ENCODE measurements at regions not wholly inside any gene's neighbourhood (a gene's known extent, or its start where the extent isn't known, plus 50 kb on each side); places are given as distances from the start of the nearest gene placed in this dataset.
"Not testable (repeated sequence)": the region's sequence is repeated elsewhere in the genome, so short reads cannot be mapped to it uniquely, and the experiment has no call there.

DNA sequence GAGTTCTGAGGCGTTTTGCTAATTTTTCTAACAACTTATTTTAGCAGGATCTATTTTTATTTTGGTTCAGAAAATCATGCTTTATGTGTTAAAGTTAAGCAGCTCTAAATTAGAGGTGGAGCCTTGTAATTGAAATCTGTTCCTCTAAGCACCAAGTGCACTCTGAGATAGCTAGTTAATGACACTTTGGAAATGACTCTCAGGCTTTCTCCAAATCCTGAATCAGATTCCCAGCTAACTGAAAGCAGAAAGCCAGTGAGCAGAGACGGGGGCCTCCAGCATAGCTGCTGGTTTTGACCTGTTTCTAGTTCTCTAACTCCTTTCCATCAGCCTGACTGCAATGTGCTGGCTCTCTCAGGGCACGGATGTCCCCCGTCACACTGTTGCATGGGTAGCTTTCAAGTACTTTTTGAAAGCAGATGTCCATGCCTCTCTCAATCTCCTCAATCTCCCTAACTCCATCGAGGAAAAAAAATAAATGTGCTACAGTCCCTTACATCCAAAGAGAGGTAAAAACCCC, 326.5 kb downstream of the SATB2 start:
- DNase-seq = no peak

DNA sequence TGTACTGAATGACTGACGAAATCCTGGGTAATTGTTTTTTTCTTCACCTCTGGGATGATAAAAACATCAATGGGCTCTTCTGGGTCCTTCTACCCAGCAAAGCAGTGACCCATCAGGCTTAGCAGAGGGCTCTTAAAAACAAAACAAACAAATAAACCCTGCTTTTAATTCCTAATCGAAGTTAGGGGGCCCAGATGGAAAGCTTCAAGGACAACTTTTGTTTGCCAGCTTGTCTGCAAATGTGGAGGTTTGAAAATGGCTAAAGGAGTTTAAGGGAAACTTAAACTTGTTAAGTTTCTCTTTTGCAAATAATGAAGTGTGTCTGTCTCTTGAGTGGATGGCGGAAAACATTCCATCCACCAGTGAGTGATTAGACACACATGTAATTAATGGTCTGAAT, 327.2 kb downstream of the SATB2 start:
- no peak for DNase-seq

DNA sequence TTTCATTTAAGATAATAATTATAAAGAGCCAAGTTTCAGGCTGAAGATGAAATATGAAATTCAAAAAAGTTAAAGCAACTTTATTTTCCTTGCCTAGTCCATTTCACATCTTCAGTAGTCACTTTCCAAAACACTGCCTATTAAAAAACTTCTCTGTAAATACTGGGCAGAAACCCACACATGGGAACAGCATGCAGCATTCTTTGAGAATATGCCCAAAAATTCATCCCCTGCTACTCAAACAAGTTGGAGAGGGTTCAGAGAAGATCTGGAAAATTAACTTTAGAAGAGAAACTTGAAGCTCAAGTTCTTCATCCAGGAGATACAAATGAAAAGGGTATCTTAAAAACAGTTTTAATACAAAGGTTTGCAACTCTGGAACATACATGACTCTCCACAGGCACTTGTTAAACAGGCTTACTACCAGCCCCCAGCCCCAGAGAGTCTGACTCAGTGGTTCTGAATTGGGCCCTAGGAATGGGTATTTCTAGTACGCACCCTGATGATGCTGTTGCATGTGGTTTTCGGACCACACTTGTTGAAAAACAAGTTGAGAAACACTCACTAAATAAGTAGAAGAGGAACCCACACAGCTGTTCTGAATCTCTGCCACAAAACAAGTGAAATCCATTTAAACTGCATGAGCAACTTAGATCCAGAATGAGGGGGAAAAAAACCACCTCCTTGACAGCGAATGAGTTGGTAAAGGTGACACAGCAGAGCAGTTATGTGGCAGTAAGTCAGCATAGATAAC, 329.1 kb downstream of the SATB2 start:
- no peak for DNase-seq

DNA sequence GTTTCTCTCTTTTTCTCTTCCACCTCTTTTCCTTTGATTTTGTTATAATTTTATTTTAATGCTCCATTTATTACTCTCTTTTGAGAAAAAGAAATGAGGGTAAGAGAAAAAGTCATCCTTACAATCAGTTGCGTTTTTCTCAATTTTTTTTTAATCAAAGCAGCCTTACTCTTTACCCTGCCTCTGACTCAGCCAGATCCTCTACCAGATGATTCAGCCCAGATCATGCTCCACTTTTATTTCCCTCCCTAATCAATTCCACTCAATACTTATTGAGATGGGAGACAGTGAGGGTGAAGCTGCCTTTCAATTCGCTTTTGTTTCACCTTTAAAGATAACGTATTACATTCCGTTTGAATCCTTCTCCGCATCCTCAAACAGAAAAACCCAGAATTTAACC, 337.9 kb downstream of the SATB2 start:
- DNase-seq = no peak

DNA sequence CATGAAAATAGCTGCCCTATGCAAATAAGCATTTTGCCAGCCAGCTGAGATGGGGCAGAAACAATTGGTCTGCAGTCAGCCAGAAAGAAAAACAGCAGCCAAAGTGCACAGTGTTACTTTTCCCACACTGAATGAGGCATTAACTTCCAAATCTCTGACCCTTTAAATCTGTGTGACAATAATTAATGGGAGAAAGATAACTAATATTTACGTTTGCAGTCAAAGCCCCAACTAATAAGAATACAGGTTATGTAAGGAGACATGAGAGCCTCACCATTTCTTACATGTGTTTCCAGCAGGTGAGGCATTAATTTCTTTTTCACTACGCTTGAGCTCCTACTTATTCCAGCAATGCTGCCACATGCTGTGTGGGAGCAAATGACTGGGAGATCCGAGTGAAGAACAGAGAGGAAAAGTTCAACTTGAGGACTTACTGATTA, 339.0 kb downstream of the SATB2 start:
- DNase-seq = no peak

DNA sequence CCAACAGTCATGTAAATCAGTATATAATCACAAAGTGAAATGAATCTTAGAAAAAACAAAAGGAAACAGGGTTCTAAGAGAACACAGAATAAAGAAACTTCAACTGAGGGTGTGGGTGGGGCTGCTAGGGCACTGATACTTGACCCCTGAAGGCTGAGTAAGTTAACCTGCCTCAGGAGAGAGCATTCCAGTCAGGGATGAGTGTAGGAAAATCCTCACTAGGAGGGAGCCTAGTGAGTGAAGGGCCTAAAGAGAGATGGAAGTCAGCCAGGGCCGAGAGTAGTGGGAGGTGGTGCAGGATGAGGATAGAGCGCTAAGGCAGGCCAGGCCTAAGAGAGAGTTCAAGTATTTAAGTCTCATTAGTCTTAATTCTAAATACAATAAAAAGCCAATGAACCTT, 342.6 kb downstream of the SATB2 start:
- no peak for DNase-seq

DNA sequence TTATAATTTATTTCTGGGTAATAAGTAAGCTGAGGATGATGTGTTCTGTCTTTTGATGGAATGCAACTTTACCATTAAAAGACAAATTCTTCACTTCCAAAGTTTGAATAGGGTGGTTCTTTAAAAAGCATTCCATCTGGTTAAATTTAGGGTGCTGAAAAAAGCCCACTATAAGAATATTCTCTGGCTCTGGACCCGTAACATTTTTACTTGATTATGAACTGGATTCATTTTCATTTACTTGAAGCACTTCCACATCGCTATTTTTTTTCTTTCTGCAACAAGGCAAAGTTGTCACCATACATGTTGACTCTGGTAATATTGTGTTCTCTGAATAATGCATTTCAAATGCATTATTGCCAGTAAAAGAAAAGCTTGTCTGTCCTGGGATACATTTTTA, 344.6 kb downstream of the SATB2 start:
- DNase-seq = no peak

DNA sequence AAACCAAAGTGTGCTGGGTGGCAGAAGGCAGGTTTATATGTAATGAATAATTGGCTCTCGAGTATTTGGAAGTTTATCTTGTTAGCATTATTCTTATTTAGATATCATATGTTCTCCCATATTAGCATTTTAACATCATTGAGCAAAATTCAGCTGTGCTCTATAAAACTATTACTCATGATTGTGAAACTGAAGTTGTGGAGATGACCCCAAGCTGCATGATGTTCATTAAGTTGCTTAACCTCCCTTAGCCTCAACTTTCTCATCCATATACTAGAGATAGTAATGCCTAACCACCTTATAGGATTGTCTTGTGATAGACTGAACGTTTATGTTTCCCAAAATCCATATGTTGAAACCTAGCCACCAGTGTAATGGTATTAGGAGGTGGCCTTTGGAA, 346.3 kb downstream of the SATB2 start:
- DNase-seq = no peak

DNA sequence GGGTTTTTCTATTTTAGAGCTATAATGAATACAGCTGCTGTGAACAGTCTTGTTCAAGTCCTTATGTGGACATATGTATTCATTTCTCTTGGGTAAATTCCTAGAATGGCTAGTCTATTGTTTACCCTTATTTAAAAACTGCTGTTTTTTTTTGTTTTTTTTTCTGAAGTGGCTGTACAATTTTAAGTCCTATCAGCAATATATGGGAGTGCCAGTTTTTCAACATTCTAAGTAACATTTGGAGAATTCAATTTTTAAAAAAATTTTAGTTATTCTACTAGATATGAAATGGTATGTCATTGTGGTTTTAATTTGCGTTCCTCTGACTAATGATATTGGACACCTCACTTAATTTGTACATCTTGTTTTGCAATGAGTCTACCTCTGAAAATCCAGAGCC, 349.7 kb downstream of the SATB2 start:
- no peak for DNase-seq

DNA sequence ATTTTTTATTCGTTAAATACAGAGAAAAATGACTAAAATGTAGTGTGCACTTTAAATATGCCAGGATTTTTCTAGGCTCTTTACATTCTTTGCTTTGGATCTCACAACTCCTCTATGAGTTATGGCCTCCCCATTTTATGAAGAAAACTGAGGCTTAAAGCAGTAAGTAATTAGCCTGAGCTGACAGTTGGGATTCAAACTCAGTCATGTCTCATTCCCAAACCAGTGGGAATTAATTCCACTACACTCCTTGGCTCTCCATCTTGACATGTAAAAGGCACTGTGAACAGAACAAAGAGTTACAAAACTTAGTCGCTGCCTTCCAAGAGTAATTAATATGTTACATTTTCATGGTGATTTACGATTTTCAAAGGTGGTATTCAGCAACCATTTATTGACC, 351.9 kb downstream of the SATB2 start:
- DNase-seq = no peak

DNA sequence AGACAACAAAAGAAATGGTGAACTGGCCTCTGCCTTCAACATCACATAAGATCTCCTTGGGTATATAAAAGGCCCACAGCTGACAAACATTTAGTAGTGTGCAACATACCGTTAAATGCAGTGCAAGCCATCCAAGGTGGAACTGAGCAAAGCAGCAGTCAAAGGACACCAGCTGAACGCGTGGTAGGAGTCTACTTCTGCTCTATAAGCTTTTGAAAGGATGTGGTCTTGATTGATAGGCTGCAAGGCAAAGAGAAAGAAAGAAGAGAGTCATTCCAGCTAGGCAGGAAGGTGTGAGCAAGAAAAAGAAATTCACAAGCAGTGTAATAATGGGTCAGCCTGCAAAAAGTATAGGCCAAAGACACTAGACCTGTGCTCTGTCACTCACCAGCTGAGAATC, 356.3 kb downstream of the SATB2 start:
- DNase-seq = no peak

DNA sequence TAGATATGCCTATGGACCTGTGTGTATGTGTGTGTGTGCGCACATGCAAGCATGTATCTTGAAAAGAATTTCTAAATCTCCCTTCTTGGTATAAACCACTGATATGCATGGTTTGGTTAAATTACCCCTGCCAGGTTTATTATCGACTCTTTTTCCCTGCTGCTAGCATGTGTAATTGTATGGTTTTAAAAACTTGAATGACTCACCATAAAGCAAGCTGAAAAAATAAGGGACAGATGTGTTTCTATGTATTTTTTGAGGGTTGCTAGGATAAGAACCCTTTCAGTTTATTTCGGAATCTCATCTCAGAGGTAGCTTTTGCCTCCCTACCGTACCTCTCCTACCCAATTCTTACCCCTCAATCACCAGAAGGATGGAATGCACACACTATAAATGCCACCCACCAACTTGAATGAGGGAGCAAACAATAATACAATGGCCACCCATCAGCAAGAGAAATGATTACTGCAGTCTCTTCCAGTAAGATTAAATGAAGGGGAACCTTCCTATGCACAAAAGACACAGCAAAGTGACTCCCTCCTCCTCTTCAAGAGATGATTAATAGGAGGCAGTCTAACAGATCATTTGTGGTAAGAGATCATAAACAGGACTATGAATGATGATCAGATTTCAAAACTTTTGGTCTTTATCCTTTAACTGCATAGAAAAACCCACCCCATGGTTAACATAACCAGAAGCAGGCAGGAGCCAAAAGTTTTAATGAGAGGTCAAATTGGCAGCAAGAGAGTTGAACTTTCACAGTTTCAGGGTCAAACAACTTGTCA, 357.2 kb downstream of the SATB2 start:
- peak; percentile 81 for DNase-seq

DNA sequence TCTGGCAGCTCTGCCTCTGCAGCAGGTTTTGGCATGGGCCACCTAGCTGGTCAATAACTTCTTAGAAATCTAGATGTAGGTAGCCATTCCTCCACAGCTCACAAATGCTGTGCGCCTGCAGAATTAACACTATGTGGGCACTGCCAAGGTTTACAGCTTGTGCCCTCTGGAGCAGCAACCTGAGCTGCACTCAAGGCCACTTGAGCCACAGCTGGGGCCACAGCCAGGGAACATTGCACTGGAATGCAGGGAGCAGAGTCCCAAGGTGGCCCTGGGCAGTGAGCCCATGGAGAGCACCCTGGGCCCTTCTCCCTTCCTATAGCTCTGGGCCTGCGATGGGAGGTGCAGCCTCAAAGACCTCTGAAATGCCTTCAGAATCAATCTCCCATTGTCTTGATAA, 365.3 kb downstream of the SATB2 start:
- DNase-seq = no peak

DNA sequence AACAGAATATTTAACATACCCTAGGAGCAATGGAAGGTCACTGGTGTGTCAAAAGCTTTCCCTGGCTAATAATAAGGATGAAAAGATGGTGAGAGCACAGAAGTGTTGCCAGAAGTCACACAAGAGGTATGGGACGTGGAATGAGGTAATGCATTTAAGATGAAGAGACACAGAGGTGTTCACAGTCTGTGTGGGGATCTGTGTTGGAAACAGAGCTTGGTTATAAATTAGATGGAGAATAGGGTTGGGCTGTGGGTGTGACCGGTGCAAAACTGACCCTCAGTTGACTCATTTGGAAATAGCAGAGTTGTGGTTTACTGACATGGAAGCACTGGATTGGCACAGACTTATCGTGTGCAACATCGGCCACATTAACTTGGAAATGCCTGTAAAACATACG, 372.5 kb downstream of the SATB2 start:
- no peak for DNase-seq

DNA sequence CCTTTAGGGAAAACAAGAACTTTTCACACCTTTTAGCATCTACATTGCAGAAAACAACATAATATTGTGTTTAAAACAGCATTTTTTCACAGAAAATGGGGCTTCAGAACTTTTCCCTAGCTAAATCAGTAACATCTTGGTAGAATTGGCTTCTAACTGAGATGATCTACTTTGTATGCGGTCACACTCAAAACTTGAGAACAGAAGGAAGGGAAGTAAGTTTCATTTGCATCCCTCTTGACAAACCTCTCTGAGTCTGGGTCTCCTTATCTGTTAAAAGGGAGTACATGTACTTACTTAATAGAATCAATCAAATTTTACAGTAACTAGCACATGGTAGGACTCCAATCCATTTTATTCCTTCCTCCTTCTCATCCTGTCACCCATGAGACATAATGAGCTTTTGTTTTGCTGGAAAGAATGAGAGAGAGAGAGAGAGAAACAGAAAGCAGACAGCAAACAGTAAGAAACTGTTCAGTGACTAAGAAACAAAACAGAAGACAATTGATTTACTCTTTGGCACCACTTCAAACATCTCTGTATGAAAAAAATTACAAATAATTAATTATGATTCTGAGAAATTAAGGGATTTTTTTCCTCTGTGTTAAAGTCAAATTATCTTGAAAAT, 387.3 kb downstream of the SATB2 start:
- DNase-seq = no peak

DNA sequence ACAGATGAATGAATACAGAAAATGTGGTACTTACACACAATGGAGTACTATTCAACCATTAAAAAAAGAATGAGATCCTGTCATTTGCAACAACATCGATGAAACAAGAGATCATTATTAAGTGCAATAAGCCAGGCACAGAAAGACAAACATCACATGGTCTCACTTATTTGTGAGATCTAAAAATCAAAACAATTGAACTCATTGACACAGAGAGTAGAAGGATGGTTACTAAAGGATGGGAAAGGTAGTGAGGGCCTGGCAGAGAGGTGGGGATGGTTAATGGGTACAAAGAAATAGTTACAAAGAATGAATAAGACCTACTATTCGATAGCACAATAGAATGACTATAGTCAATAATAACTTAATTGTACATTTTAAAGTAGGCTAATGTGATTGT, 393.5 kb downstream of the SATB2 start:
- no peak for DNase-seq

DNA sequence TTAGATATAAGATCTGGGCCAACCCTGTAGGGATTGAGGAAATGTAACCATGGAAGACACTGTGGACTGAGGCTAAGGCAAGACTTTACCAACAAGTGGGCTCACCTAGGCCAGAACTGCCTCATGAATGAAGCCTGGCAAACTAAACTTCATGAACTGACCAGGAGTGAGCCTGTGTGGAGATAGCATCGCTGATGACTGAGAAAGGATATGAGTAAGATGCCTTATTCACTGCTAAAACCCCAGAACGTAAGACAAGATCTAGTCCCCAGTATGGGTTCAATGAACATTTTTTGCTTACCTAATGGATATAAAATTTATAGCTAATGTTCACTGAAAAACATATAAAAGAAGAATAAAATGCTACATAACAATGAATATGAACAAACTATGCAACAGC, 399.8 kb downstream of the SATB2 start:
- DNase-seq = no peak

DNA sequence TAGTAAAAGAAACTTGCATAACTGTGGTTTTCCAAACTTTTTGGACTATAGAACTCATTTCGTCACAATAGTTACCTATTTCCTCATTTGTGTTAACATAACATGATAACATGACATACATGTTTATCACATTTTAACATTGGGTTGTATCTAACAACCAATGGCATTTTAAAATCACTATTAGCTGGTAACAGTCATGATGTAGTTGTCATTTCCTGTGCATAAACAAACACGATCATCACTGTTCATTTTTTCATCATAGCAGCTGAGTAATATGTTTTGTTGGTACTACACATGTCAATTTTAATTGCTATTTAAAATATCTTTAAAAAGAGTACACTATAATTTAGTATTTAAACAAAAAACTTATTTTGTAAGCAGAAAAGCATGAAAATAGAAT, 402.4 kb downstream of the SATB2 start:
- DNase-seq = no peak

DNA sequence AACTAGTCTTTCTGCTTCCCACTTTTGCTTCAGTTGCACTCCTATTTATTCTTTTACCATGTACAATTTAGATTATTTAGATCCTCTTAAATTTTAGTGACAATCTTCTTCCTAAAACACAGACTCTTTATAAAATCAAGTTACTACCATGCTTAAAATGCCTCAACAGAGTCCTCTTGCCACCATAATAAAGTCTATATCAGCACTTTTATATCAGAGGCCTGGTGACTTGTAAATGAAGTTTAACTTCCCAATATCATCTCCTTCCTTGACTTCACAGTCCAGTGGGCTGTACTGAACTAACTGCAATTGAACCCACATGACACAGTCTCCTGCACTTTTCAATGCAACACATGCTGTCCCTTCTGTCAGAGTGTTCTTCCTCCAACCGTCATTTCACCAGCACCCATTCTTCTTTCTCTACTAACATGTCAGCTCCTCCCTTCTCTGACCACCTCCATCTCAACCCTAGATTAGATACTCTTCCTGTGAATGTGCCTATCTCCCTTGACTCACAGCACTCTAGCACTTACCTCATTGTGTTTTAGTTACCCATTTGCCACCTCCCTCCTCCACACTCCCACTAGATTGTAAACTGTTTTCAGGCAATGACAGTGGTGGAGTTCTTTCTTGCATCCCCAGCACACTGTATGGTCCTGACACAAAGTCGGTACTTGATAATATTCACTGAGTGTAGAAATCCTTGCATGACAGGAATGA, 414.9 kb downstream of the SATB2 start:
- no peak for DNase-seq

DNA sequence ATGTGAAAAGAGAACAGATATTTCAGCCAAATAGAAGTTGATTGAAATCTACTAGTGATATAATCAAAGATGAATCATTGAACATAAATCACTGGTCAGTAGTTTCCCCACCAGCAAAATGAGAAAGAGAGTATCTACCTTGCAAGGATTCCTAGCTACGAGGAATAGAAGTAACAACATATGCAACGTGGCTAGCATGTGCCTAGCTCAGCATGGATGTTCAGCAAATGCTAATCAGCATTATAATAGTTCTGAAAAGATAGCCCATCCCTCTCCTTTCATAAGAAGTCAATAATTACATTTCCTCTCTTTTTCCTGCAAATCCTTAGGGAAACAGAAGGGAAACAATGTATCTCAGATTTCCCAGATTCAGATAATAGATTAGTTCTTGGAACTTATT, 417.2 kb downstream of the SATB2 start:
- DNase-seq = no peak

DNA sequence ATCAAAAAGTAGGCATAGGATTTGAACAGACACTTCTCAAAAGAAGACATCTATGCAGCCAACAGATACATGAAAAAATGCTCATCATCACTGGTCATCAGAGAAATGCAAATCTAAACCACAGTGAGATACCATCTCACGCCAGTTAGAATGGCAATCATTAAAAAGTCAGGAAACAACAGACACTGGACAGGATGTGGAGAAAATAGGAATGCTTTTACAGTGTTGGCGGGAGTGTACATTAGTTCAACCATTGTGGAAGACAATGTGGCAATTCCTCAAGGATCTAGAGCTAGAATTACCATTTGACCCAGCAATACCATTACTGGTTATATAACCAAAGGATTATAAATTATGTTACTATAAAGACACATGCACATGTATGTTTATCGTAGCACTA, 424.0 kb downstream of the SATB2 start:
- DNase-seq = not testable (repeated sequence)

DNA sequence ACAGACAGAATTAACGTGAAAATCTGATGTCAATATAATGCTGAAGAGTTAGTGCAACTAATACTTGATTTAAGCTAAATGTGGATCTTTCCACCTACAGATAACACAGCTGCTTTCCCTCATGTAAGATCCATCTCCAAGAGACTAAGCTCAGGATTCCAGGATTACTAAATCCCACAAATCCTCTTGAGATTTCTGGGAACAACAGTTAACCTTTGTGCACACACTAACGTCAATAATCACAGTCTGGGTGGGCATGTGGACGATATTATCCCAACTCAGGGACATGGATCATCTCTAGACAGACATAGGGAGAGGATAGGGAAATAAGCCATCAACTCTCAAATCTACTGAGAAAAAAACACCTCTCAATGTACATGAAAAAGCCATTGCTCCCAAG, 432.6 kb downstream of the SATB2 start:
- DNase-seq = no peak

DNA sequence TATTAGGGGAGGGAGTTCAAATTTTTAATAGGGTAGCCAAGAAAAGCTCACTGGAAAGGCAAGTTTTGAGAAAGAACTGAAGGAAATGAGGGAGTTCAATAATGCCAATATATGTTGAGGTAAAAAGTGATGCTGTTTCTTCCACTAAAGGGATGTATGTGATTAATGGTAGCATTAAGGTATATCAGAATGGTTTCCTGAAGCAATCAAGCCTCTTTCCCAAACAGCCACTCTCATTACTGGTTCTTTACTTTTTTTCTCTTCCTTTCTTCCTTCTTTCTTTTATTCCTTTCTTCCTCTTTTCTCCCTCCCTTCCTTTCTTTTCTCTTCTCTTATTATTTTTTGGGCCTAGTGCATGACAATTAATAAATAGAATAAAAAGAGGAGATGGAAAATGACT, 433.5 kb downstream of the SATB2 start:
- no peak for DNase-seq
